GM19468 (cell line): ENCODE measurements at regions not wholly inside any gene's neighbourhood (a gene's known extent, or its start where the extent isn't known, plus 50 kb on each side); places are given as distances from the start of the nearest gene placed in this dataset.

Source experiments
- ATAC-seq: cut with Tn5 transposase; IDR thresholded peaks from one replicate; pipeline ENCODE4 v1.9.1; 2021; ENCODE audit warnings: mild to moderate bottlenecking, moderate library complexity, moderate number of reproducible peaks; ENCODE audit not compliant: unreplicated experiment; ENCODE audit errors: extremely low read depth

DNA sequence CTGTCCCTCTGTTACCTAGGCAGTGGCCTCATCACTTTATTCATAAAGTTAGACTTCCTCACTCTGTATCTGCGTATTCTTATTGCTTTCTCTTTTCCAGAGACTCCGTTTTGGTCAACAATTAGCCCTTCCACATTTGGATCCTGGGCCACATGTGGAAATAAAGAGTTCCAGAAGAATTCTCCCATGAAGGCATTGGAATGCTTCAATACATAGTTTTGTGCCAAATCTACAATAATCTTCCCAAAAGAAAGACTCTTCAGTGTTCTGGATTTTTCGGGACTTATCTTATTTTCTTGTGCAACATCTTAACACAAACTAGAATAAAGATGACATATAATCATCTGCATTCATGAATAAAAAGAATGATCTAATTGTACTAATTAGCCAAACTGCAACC, 187.7 kb upstream of the BMP2 start:
- ATAC-seq, result no peak

DNA sequence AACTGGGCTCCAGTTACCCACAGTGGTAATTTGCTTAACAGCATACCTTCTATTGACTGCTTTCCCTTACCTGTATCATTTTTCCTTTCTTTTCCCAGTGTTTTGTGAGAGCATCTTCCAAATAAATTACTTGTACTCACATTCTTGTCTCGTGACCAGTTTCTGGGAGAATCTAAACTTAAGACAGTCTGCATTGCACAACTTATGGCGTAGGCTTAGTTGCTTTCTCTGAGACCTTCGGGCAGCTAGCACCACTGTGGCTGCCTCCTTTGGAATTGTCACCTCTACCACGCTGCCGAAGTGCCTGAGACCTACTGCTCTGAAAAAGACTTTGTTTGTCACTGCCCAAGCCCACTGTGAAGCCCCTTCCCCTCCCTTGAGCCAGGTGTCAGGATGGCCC, 188.1 kb upstream of the BMP2 start:
- ATAC-seq, result no peak

DNA sequence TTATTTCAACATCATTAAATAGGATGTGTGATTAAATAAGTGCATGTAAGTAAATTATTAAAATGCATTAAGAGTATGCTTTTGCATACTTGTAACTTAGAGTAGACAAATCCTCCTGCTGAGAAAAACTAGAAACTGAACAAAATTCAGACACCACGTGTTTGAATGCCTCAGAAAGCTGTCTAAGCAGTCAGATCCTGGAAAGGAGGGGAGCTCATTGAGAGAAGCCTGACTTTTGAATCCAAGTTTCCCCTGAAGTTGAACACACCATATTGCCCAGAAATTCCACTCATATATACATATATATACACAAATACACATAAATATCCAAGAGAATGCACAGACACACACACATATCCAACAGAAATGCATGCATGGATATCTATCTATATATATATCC, 190.0 kb upstream of the BMP2 start:
- no peak for ATAC-seq

DNA sequence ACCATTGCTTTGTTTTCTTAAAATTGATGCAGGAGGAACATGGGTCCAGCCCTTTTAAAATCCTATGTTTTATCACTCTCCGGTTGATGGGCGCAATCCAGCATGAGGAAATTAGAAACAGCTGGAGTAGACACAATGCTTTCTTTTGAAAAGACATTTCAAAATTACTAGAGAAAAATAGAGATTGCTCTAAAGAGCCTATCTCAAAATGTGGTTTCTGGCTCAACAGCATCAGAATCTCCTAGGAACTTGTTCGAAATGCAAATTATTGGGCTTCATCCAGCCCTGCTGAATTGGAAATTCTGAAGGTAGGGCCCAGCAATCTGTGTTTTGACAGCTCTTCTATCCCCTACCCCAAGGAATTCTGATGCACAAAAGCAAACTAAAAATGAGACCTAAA, 190.8 kb upstream of the BMP2 start:
- ATAC-seq, result no peak

DNA sequence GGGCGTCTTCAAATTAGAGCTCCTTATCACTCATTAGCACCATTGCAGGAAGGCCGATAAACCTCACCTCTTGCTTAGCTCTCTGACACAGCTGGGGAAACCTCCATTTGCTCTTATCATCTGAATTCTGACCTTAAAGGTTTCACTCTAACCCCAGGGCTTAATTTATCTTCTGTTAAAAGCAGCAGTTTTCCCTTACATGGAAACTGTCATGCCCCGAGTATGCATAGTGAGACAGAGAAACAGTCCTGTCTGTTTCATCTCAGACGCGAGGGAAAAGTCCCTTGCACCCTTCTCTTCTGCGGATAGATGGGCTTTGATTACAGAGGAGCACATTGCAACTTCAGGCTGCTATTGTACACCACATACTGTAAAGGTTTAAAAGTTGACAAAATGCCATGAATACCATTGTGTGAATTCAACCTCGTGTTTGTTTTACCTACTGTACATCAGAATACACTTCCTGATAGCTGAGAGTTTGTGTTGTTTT, 191.5 kb upstream of the BMP2 start:
- no peak for ATAC-seq

DNA sequence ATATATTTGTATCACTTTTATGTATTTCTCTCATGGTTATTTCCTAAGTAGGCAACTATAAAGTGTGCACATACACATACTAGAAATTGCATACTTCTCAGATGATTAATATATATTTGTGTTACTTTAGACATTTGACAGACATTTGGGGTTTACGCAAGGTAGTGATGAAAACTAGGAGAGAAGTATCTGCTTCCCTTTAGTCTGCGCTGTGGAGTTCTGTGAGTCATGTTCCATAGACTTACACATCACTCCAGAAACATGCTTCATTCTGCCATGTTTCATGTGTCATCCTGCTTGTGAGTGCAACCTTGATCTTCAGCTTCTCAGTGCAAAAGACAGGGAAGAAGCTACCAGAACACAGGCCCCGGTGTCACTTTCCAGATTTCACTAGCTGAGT, 200.7 kb upstream of the BMP2 start:
- no peak for ATAC-seq

DNA sequence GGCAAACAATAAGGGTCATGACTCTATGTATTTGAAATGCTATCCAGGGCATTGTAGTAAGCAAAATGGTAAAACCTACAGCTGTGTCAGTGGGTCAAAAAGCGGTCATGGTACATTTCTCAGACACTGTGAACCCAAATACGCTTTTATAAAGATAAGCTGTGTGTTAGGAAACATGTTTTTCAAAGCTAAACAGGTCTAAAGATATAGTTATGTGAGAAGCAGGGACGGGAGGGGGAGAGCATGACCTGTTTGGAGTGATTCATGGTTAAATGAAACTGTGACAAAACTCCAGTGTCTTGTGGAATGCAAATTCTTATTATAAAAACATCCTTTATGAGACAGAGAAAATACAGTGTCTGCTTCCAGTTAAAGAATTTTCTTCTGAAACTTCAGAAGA, 205.4 kb upstream of the BMP2 start:
- no peak for ATAC-seq

DNA sequence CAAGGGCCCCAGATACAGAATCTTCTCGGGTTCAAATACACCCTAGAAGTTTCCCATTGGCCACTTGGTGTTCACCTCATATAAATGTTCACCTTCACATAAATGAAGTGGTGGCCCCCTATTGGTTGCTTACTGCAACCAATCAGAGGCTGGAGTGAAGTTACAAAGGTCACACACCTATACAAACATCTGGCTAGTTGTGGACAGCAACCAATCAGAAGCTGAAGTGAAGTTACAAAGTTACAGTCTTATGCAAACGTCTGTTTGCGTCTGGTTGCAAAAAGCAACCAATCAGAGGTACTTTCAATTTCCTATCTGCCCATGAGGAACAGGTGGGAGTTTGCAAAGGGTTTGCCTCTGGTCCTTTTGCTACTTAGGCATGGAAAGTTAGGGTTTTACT, 206.5 kb upstream of the BMP2 start:
- no peak for ATAC-seq

DNA sequence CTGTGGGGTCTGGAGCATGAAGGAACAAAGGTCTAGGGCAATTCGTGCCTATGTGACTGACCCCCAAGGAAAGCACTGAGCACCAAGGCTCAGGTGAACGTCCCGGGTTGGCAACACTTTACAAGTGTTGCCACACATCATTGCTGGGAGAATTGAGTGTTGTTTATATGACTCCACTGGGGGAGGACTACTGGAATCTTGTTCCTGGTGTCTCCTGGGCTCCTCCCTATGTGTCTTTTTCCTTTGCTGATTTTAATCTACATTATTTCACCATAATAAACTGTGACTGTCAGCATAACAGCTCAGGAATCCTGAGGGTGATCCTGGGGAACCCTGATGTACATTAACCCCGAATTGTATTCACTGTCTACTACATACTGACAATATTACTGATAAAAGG, 207.7 kb upstream of the BMP2 start:
- ATAC-seq, result no peak

DNA sequence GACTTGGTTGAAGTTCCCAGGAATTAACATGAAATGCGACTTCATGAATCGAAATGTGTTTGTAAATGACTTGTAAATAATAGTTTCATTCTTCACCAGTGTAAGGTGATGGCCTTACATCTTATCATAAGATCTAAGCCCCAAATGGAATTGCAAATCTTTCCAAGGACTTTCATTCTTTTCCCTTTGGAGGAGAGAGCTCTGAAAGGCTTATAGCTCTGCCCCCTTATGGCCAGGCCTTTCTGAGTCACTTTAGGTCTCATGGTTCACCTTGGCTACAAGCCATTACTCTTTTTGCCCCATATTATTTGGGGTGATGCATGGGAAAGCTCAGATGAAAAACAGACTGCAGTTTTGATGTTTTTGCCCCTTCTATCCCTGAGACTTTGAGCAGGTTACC, 209.1 kb upstream of the BMP2 start:
- no peak for ATAC-seq

DNA sequence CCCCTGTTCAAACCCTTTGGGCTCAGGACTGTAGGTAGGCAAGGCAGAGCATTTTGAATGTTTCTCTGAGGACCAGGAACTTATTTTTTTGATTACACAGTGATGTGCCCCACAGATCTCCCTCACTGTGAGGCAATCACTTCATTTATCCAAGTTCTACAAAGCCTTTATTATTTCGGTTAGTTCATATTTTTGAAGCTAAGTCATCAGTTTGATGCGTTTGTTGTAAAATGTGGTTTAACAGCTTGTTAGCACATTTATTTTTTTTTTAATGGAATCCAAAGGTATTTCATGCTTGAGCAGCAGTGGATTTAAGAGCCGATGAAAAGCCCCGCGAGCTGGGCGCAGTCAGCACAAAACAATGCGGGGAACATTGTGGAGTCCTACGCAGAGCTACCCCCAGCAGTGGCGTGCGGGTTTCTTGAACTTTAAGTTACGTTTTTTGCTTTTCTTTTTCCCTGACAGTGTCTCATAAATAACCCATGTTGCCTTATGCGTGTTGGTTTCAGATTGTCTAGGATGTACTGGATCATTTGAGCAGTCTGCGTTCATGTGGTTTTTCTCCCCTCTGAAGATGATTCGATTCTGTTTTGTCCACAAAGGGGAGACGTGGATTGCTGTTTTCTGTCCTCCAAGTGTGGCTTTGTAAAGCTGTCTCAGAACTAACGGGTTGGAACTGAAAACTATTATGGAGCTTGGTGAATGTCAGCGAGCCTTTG, 233.6 kb upstream of the BMP2 start:
- ATAC-seq, result no peak

DNA sequence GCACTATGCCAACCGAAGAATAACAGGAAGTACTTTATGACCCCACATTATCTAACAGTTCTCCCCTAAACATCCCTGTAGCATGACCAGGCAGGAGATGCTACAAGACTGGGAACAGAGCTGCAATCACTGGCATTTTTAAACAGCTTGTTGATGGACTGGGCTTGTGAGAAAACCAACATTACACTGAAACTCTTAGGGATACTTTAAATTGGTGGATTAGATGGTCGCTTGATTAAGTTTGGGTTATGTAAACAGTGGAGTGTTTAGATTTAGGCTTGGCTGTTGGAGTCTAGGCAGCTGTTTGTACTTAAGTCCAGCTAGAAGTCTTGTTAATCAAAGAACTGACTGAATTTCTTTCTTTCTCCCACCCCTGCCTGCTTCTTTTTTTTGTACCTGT, 234.1 kb upstream of the BMP2 start:
- ATAC-seq, result no peak

DNA sequence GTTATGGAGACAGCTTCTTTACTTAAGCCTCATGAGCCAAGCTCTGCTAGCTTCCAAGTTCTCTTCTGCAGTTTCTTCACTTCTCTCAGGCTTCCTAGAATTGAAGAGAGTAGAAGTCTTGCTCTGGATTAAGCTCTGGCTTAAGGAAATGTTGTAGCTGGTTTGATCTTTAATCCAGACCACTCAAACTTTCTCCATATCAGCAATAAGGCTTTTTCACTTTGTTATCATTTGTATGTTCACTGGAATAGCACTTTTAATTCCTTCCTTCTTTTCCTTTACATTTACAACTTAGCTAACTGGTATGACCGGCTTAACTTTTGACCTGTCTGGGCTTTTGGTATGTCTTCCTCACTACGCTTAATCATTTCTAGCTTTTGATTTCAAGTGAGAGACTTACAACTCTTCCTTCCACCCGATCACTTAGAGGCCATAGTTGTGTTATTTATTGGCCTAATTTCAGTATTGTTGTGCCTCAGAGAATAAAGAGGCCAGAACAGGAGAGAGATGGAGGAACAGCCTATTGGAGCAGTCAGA, 236.6 kb upstream of the BMP2 start:
- no peak for ATAC-seq

DNA sequence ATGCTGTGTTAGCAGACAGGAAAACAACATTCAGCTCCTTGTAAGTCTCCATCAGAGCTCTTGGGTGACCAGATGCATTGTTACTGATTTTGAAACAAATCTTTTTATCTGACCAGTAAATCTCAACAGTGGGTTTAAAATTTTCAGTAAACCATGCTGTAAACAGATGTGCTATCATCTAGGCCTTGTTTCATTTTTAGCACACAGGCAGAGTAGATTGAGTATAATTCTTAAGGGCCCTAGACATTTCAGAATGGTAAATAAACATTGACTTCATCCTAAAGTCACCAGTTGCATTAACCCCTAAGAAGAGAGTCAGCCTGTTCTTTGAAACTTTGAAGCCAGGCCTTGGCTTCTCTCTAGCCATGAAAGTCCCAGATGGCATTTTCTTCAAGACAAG, 237.2 kb upstream of the BMP2 start:
- ATAC-seq, result no peak

DNA sequence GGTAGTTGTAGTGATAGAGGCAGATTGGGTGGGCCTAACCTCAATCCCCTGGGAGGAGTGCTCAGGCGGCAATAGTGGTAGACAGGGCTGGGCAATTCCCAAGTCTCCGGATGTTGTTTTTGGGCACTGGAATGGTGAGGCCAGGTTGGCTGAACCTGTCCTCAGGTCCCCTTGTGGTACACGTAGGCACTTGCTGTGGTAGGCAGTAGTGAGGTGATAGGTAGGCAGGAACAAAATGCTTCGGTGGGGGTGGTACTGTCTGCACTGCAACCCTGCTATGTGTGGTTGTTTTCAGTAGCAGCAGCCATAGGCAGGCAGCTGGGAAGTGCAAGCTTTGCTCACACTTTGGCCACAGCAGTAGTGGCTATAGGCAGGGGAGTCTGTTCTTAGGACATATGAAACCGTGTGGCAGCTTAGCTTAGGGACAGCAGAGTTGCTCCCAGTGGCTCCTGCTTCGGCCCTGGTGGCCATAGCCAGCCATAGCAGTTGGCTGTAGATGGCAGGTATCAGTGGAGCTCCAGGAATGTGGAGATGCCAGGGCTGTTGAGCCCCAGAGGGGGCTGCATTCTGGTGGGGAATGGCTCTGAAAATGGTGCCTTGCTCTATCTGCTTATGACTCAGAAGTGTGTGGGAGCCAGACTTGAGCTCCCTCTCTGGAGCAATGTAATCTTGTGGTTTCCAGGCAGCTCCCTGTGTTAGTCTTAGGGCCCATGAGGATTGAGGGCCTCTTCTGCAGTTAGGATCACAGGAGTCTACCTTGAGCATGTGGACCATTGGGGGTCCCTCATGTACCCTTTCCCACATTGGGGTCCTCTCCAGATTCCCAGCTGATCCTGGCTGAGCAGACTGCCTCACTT, 241.8 kb upstream of the BMP2 start:
- no peak for ATAC-seq

DNA sequence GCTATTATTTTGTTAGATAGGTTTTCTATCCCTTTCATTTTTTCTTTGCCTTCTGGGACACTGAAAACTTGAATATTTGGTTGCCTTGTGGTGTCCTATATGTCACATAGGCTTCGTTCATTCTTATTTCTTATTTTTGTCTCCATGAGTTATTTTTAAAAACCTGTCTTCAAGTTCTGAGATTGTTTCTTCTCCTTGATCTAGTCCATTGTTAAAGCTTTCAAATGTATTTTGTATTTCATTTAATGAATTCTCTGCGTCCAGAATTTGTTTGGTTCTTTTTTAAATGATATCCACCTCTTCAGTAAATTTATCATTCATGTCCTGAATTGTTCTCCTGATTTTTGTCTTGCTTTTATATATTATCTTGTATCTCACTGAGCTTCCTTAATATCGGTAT, 243.2 kb upstream of the BMP2 start:
- ATAC-seq, result no peak

DNA sequence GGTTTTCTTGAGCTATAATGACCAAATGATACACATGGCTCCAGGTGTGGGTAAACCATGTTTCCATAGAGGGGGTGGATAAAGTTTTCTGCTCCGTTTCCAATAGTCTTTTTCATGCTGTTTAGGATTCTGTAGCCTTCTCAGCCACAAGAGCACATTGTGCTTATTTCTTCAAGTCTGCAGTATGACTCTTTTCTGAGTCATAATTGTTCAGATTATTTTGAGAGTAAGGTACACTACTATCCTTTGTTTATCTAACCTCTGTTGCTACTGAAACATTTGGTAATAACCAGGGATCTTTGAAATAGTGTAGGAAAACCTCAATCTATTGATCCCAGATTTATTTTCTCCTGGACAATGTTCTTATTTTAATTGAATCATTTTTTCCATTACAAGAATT, 247.9 kb upstream of the BMP2 start:
- ATAC-seq, result no peak

DNA sequence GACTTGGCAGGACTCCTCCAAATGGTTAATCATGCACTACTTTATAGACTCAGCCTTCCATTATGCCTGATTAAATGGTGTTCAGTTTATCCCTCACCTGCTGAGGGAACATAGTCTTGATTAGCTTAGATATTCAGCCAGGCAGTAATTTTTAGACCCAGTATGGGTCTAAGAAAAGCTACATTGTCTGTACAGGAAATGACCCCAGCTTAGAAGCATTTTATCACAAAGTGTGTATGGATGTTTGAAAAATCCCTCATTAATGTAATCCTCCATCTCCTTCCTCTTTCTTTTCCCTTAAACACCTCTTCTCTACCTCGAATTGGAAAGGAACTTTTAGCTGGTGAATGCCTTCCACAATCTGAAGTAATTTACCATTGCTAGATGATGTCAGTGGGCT, 252.2 kb upstream of the BMP2 start:
- ATAC-seq, result no peak

DNA sequence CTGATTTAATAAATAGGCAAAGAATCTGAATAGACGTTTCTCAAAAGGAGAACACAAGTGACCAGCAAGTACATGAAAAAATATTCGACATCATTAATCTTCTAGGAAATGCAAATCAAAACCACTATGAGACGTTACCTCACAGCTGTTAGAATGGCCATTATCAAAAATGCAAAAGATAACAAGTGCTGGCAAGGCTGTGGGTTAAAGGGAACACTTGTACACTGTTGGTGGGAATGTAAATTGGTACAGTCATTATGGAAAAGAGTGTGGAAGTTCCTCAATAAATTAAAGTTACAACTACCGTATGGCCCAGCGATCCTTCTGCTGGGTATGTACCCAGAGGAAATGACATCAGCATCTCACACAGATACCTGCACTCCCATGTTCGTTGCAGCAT, 253.9 kb upstream of the BMP2 start:
- ATAC-seq, result no peak

DNA sequence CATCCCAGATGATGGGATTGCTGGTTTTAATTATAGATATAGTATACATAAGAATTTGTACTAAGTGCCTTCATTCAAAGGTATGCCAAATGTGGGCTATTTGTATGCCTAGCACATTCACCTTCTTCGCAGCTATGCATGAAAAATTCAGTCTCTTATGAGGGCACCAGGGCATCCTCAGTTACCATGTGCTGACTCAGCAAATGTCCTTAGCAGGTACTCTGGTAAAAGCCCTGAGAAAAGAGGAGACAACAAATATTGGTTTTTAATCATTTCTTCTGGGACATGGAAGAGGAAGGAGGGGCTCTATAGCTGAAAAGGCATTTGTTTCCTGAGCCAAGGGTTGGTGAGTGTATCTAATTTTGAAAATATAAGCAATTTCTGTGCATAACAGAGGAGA, 258.1 kb upstream of the BMP2 start:
- no peak for ATAC-seq

DNA sequence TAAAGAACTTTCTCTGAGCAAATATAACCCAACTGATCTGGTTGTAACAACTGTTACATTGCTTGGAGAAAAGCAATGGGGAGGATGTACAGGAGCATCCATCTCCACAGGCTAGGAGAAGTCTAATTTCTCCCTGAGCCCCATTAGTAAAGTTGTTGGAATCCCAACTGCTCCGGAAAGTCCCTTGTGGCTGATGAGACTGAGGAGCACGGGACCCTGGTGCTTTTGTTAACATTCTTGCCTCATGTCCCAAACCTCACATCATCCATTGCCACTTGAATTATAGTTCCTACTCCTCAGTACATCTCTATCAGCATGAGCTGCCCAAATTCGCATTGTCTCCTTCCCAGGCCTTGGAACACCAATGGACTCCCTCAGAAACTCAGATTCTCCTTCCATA, 260.6 kb upstream of the BMP2 start:
- ATAC-seq, result no peak
